ENCODE measurements at regions not wholly inside any gene's neighbourhood (a gene's known extent, or its start where the extent isn't known, plus 50 kb on each side); places are given as distances from the start of the nearest gene placed in this dataset.

GRCh38 chr2:129479892-129480291 lies 499.6 kb upstream of the RAB6C start:
- TF ChIP-seq, protein P1, sequence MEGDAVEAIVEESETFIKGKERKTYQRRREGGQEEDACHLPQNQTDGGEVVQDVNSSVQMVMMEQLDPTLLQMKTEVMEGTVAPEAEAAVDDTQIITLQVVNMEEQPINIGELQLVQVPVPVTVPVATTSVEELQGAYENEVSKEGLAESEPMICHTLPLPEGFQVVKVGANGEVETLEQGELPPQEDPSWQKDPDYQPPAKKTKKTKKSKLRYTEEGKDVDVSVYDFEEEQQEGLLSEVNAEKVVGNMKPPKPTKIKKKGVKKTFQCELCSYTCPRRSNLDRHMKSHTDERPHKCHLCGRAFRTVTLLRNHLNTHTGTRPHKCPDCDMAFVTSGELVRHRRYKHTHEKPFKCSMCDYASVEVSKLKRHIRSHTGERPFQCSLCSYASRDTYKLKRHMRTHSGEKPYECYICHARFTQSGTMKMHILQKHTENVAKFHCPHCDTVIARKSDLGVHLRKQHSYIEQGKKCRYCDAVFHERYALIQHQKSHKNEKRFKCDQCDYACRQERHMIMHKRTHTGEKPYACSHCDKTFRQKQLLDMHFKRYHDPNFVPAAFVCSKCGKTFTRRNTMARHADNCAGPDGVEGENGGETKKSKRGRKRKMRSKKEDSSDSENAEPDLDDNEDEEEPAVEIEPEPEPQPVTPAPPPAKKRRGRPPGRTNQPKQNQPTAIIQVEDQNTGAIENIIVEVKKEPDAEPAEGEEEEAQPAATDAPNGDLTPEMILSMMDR (IDR thresholded peaks at IDR 0.05): no peak
- no peak for TF ChIP-seq POLR2A (IDR thresholded peaks at IDR 0.05)
